GM23248 (cell line): ENCODE measurements at regions not wholly inside any gene's neighbourhood (a gene's known extent, or its start where the extent isn't known, plus 50 kb on each side); places are given as distances from the start of the nearest gene placed in this dataset.

Source experiments
- EZH2 ChIP-seq: fragments of 200-600 bp; sonication (generic); IDR thresholded peaks from 2 replicates; pipeline ENCODE4 v1.6.1; 2018; ENCODE audit warnings: antibody characterized with exemption, mild to moderate bottlenecking; ENCODE audit not compliant: insufficient read depth, poor library complexity, severe bottlenecking
- EZH2phosphoT487 ChIP-seq: fragments of 200-600 bp; sonication (generic); IDR thresholded peaks from 2 replicates; pipeline ENCODE4 v1.6.1; 2018; ENCODE audit warnings: antibody characterized with exemption, moderate library complexity, mild to moderate bottlenecking, low read depth; ENCODE audit not compliant: insufficient read depth

- TF ChIP-seq EZH2 (no peak), EZH2phosphoT487 (no peak)
Observed at GRCh38 chr4:19523964-19524363, 727.7 kb upstream of the SLIT2 start.
